Left renal cortex interstitium (tissue), 4 donors: ENCODE measurements at regions not wholly inside any gene's neighbourhood (a gene's known extent, or its start where the extent isn't known, plus 50 kb on each side); places are given as distances from the start of the nearest gene placed in this dataset.

Source experiments
- DNase-seq, 4 donors: peaks; one replicate each; pipeline ENCODE4 v3.0.0-alpha.2; 2013; ENCODE audit warnings: low read depth in 4 of 4, low spot score in 2 of 4, missing footprints in 1 of 4

GRCh38 chr11:112728288-112728687 lies 232.9 kb upstream of the NCAM1 start:
- DNase-seq: no peak

- no peak for DNase-seq
Measured at GRCh38 chr11:112728716-112729115, 232.5 kb upstream of the NCAM1 start.

DNA sequence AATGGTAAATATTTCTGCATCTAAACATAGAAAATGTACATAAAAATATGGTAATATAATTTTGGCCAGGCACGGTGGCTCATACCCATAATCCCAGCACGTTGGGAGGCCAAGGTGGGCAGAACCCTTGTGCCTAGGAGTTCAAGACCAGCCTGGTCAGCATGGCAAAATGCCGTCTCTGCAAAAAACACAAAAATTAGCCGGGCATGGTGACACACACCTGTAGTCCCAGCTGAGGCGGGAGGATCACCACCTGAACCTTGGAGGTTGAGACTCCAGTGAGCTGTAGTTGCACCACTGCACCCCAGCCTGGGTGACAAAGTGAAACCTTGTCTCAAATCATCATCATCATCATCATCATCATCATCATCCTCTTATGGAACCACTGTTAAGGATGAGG lies 230.6 kb upstream of the NCAM1 start:
- no peak for DNase-seq

DNA sequence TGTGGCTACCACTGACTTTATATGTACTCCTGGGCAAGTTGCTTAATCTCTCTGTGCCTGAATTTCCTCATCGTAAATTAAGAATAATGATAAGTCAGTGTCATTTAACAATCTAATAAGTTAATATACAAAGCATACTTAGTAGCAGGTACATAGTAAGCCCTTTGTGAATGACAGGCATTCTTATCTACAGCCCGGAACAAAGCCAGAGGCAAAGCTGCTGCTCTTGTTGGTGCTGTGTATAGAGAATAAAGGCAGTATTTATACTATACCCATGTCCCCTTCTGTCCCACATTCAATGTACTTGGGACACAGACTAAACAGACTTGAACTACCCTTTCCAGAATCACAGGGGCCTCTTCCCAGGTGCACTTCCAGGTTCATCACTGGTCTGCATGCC lies 229.7 kb upstream of the NCAM1 start:
- no peak for DNase-seq

GRCh38 chr11:112732031-112732430 lies 229.2 kb upstream of the NCAM1 start:
- DNase-seq: no peak

DNA sequence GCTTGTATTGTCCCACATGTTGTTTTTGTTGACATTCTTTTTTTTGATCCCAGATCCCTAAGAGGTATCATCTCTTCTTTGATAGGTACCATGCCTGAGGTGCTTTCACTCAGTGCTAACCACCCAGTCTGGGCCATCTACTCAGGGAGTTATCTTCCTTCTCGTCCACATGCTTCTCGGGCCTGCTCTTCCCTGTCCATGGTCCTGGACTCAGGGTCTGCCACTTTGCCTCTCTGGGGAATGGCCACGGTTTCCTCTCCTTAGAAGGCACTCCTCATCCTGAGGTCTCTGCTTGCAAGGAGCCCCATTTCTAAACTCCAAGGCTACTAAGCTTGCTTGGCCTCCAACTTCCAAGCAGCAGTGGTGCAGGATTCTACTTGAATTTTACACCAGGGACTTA lies 227.0 kb upstream of the NCAM1 start:
- DNase-seq: peak in 1 of 4 donors; percentile 72

DNA sequence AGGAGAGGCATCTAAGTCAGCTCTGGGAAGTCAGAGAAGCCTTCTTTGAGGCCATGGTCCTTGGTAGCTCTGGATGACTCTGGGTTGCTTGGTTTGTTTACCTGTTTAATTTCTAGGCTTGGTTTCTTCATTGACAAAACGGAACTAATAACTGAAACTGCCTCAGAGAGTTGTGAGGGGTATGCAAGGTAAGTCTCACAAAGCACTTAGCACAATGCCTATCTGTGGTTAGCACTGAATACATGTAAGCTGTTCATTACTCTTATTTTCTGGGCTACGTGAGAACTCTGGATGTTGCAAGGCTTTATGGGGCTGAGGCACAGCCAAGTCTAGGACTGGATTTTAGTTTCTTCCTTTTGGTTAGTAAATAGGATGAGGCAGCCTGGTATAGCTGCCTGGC lies 225.8 kb upstream of the NCAM1 start:
- DNase-seq: no peak

DNA sequence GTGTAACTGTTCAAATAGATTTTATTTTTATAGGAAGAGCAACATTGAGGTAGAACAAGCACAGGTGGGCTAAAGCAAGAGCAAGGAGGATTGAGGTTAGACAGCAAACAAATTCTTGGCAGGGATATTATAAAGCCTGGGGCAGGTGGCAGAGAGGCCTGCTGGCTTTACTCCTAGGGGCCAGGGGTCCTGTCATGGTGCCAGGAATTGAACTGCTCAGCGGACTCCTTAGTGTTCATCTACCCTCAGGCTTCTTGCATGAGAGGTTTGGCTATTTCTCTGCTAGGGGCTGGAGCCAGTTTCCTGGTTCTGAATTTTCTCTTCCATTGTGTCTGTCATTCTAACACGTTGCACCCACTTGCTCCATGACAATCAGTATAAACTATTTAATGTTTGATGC lies 217.2 kb upstream of the NCAM1 start:
- DNase-seq: no peak

- no peak for DNase-seq
Measured at GRCh38 chr11:112745973-112746372, 215.2 kb upstream of the NCAM1 start.

DNA sequence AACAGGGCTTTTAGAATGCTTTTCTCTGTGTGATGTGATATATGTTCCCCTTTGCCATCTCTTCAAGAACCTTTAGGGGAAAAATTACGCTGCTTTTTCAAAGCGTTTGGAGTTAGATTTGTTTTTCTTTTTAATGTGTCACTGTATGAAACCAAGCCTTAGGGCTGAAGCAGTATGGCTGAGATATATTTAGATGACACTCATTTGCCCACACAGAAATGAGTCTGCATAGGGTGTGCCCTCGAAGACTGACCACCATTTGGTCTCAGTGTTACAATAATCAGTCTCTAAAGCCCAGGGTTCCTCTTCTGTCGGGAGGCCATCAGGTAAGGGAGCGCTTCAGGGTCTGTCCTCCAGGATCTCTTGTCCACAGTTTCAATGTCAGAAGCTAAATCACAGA lies 213.0 kb upstream of the NCAM1 start:
- DNase-seq: no peak

DNA sequence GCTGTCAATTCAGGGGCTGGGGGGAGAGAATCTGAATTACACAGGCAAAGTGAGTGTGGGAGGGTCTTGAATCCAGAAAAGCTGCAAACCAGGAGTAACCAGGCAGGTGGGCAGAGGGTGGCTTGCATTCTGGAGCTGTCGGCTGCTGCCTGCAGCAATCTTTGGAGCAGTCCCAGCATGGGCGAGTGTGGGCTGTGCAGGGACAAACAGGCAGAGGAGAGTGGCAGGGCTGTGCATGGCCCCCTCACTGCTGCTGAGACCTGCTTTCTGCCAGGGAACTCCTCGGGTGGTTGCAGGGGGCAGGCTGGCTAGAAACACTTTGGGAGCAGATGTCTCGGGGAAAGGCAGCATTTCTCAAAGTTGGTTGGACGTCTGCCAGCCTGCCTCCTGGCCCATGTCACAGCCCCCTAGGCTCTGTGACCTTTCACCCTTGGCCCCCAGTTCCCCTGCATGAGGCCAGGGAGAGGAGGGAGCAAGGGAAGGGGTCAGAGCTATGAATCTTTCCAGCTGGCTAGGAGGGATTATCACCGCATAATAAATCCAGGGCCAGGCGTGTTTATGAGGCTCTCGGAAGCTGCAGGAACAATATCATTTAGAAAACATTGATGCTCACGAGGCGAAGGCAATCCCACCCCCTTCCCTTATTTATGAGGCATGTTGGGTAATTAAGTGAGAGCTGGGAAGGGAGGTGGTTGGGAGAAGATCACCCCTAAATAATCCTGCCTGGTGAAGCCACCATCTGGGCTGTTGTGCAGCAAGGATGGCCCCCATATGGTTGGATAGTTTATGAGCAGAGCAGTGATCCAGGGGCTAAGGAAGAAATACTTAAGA lies 212.3 kb upstream of the NCAM1 start:
- peak in 3 of 4 donors; percentile 65 to 78 (median 73) for DNase-seq

DNA sequence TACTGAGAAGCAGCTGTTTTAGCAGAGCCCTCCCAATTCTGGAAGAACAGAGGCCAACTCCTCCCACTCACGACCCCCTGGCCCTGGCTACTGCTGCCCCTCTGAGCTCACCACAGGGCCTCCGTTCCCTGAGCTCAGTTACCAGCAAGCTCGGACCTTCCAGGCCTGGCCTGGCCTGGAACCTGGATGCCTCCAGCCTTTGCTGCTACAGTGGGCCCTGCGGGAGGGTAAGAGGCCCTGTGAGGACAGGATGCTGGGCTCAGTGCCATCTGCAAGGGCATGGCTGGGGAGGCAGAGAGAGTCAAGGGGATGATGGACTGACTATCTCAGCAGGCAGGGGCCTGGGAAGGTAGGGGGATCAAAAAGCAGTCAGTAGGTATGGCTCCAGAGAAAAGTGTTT lies 209.9 kb upstream of the NCAM1 start:
- no peak for DNase-seq

- DNase-seq: no peak
Measured at GRCh38 chr11:112751772-112752171, 209.4 kb upstream of the NCAM1 start.

GRCh38 chr11:112752563-112752962 lies 208.7 kb upstream of the NCAM1 start:
- no peak for DNase-seq

DNA sequence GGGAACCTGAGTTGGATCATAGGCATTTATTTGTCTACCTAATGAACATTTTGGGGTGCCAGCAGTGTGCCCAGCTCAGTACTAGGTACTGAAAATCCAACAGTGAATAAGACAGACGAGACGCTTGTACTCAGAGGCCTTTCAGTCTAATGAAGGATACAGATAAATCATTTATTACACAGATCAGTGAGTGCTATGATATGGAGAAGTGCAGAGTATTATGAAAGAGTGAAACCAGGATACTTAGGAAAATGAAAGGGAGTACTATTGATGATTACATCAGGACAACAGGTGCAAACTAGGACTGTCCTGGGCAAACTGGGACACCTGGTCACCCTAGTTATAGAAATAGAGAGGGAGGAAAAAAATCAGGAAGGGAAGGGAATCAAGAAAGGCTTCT lies 207.5 kb upstream of the NCAM1 start:
- no peak for DNase-seq

- no peak for DNase-seq
Measured at GRCh38 chr11:112759418-112759817, 201.8 kb upstream of the NCAM1 start.

DNA sequence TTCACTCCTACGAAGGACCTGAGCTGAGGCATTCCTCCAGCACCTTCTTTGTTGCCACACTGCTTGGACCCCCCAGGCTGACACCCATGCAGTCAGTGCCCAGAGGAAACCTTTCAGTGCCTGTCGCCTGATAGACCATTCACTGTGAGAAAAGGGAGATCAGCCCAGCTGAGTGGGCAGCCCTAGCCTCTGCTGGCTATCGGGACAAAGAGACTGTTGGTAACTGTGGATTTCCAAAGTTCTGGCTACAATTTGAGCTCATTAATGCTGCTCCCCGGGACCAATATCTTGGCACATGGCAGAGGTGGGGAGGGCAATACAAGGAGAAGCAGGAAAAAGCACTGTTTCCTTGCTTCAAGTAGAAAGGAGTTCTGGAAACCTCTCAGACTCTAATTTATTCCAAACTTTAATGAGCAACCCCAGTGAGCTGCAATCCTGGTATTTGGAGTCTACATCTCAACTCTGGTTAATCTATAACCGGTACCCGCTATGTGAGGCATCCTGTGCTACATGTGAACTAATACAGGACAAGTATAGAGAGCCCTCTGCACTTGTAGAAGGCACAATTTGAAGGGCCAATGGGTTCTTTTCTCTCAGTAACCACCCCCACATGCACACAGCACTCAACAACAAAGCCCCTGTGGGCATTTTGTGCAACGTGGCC lies 200.7 kb upstream of the NCAM1 start:
- DNase-seq: no peak

DNA sequence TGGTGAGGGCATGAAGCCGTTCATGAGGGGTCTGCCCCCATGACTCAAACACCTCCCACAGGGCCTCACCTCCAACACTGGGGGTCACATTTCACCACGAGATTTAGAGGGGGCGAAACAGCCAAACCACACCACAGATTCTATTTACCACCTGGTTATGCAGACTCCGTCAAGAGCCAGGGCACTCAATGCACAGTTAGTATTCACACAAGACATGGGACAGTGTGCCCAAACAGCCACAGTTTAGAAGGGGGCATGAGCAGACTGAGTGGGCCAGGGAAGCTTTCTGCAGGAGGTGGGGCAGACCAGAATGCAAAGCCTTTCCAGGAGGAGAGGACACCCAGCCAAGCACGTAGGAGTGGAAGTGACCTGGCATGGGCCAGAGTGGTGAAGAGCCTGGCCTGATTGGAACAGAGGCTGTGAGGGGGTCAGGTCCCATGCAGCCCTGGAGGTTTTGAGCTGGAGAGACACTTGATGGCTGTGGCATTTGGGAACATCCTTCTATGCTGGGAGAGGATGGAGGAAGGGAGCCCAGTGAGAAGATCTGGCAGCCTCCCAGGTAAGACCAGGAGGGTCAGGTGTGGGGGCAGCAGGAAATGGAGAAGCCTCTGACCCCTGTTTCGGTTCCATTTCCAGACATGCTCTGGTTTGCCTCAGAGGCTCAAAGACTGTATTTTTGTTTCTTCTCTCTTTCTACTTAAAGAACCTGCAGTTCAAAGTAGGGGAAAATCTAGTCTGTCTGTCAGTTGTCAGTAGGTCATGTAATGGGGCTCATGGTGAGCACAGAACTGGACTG lies 199.1 kb upstream of the NCAM1 start:
- DNase-seq: no peak

DNA sequence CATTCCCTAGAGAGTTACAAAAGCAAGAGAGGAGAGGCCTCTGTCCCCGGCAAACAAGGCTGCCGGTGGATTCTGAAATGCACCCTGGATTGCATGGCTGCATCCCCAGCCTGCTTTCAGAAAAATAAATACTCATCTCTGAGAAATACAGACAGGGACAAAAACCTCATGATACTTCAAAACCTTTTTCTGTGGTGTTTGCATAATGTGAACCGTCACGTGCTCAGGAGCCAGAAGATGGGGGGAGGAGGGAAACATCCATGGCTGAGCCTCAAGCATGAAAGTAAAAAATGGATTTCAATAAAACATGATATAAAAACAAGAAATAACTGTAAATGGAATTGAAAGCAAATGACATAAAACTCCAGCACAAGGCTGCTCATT lies 198.5 kb upstream of the NCAM1 start:
- DNase-seq: no peak

- no peak for DNase-seq
Measured at GRCh38 chr11:112765337-112765736, 195.9 kb upstream of the NCAM1 start.

DNA sequence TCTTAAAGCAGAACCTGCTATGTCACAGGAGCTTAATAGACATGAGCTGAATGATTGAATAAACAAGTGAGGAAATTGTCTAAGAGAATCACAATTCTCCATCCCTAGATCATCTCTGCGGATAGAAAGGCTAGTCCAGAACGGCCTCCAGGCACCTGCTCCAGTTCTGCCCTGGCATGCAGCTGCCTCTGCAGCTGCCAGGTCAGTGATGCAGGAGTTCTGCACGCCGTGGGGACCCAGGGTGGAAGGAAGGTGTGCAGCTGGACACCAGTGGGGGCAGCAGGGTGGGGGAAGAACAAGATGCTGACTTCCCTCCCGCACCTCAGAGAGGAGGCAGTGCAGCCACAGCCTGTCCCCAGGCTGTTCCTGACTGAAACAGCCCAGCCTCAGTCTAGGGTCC lies 192.1 kb upstream of the NCAM1 start:
- no peak for DNase-seq

GRCh38 chr11:112769584-112769983 lies 191.6 kb upstream of the NCAM1 start:
- DNase-seq: no peak
